GM12878 (cell line): ENCODE measurements at regions not wholly inside any gene's neighbourhood (a gene's known extent, or its start where the extent isn't known, plus 50 kb on each side); places are given as distances from the start of the nearest gene placed in this dataset.

Experiments used
- ATAC-seq: fragments of 200-7000 bp; cut with Tn5 transposase; 3 replicates; pipeline ENCODE4 v1.9.1; 2020; ENCODE audit warnings: mild to moderate bottlenecking, moderate library complexity
- BruUV-seq: library from RNA; stranded (reverse); fragments of 400-500 nt; replicated peaks from 2 replicates; lab custom pipeline; 2021; lab: Mats Ljungman, UMichigan
- CTCF ChIA-PET: fragments of 300-600 bp; sonication (Branson Sonifier 250); formaldehyde crosslinking; extraction: SDS; loops from one replicate; lab custom pipeline; 2021; ENCODE audit warnings: inconsistent platforms; lab: Yijun Ruan, JAX
- POLR2A ChIA-PET: fragments of 350-600 bp; formaldehyde crosslinking; extraction: SDS; loops from one replicate; lab custom pipeline; 2021; ENCODE audit warnings: inconsistent platforms; lab: Charles Lee
- RAD21 ChIA-PET: fragments of 300-600 bp; sonication (Branson Sonifier 250); formaldehyde crosslinking; loops from one replicate; lab custom pipeline; 2023; ENCODE audit warnings: antibody characterized with exemption; ENCODE audit not compliant: unreplicated experiment; lab: Charles Lee
- SMC1A ChIA-PET: fragments of 300-600 bp; sonication (Branson Sonifier 250); formaldehyde crosslinking; loops from one replicate; lab custom pipeline; 2023; ENCODE audit not compliant: unreplicated experiment, uncharacterized antibody; lab: Charles Lee
- DNase-seq: peaks from one replicate; pipeline ENCODE4 v3.0.0-alpha.2; 2011; ENCODE audit warnings: low read depth, low spot score
- FAIRE-seq: peaks from 3 replicates; lab custom pipeline; 2011; peaks lifted over from hg19 to GRCh38; lab: Jason Lieb, UNC
- H2AFZ ChIP-seq: 2 replicates; pipeline ENCODE4 v1.6.0; 2011; ENCODE audit warnings: low read depth, low read length, control low read depth; ENCODE audit not compliant: control insufficient read depth
- H3K27ac ChIP-seq: 2 replicates; pipeline ENCODE4 v1.5.1; 2011; ENCODE audit warnings: control low read depth; ENCODE audit not compliant: control insufficient read depth, insufficient read depth
- H3K27me3 ChIP-seq, 2 experiments: replicated peaks in 1 of 2; 2 replicates each; pipeline versions ENCODE4 v1.6.0 to v1.6.1; 2011; ENCODE audit warnings: low read length in 1 of 2; ENCODE audit not compliant: control insufficient read depth in 2 of 2, insufficient read depth in 2 of 2
- H3K36me3 ChIP-seq, 2 experiments: 2 replicates each; pipeline ENCODE4 v1.5.1; 2011; ENCODE audit warnings: low read length in 1 of 2; ENCODE audit not compliant: control insufficient read depth in 2 of 2, insufficient read depth in 2 of 2
- H3K4me1 ChIP-seq: 2 replicates; pipeline ENCODE4 v1.6.1; 2011; ENCODE audit warnings: mild to moderate bottlenecking, low read length, moderate library complexity, mixed read lengths; ENCODE audit not compliant: control insufficient read depth, insufficient read depth
- H3K4me2 ChIP-seq: 2 replicates; pipeline ENCODE4 v1.6.0; 2011; ENCODE audit warnings: control low read depth; ENCODE audit not compliant: control insufficient read depth, insufficient read depth
- H3K4me3 ChIP-seq: fragments of 200-600 bp; sonication (generic); 2 replicates; pipeline ENCODE4 v1.5.1; 2016
- H3K79me2 ChIP-seq: 2 replicates; pipeline ENCODE4 v1.6.0; 2011; ENCODE audit warnings: low read length; ENCODE audit not compliant: control insufficient read depth, insufficient read depth
- H3K9ac ChIP-seq: 2 replicates; pipeline ENCODE4 v1.8.0; 2011; ENCODE audit warnings: low read length, control low read depth, mixed read lengths; ENCODE audit not compliant: control insufficient read depth, insufficient read depth
- H3K9me3 ChIP-seq: replicated peaks from 3 replicates; pipeline ENCODE4 v1.5.1; 2011; ENCODE audit warnings: mild to moderate bottlenecking, low read length; ENCODE audit not compliant: control insufficient read depth, insufficient read depth
- H4K20me1 ChIP-seq: 2 replicates; pipeline ENCODE4 v1.6.0; 2011; ENCODE audit not compliant: control insufficient read depth, insufficient read depth
- IRF4 ChIP-seq: IDR thresholded peaks from 2 replicates; pipeline ENCODE4 v1.6.1; 2011; ENCODE audit warnings: low read depth, low read length
- NR2C2 ChIP-seq: IDR thresholded peaks from 2 replicates; pipeline ENCODE4 v1.6.1; 2011; ENCODE audit warnings: borderline replicate concordance, low read depth; ENCODE audit not compliant: control insufficient read depth, insufficient read length
- SUZ12 ChIP-seq: fragments of 200-600 bp; sonication (generic); IDR thresholded peaks from one replicate; pipeline ENCODE4 v1.6.1; 2018; ENCODE audit warnings: antibody characterized with exemption, mild to moderate bottlenecking; ENCODE audit not compliant: unreplicated experiment
- WGBS: methylation state at CpG from one replicate; pipeline ENCODE4 v1.1.6; 2016; ENCODE audit warnings: low lambda C conversion rate; ENCODE audit not compliant: insufficient replicate concordance, insufficient coverage; ENCODE audit errors: missing lambda C conversion rate; 5-methylcytosine and 5-hydroxymethylcytosine counted together
- in situ Hi-C: fragments of 300-500 bp; cut with MboI; formaldehyde crosslinking; loops from 9 replicates; pipeline ENCODE4 v1.14.3; 2018; ENCODE audit warnings: mixed read lengths
- intact Hi-C: fragments of 100-400 bp; cut with micrococcal nuclease; formaldehyde crosslinking; loops from one replicate; pipeline ENCODE4 v1.14.2; 2022; ENCODE audit not compliant: unreplicated experiment
- TF ChIP-seq, protein P1 (sequence below): fragments of 450-650 bp; IDR thresholded peaks from 2 replicates; pipeline ENCODE4 v1.6.1; 2018; ENCODE audit warnings: borderline replicate concordance, mild to moderate bottlenecking; ENCODE audit not compliant: partially characterized antibody

DNA sequence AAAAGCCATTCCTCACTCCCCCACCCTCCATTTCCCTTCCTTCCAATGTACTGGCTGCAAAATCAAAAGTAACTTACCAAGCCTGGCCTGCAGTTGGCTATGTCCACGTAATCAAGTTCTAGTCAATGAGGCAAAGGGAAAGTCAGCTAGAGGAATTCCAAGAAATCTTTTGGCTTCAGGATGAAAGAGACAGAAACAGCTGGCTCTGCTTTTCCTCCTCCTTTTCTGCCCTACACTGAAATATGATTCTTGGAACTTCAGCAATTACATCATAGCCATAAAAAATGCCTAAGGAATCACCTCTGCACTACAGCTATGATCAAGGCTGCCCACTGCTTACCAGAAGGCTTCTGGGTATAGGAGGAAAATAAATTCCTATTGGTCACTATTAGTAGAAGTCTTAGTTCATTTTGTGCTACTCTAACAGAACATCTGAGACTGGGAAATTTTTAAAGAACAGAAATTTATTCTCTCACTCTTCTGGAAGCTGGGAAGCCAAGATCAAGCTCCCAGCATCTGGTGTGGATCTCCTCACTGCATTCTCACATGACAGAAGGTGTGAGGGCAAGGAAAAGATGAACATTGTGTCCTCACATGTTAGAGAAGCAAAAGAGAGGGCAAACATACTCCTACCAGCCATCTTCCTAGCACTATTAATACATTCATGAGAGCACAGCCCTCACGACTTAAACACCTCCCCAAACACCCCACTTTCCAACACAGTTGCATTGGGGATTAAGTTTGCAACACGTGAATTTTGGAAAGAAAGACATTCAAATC is 219.9 kb downstream of the TMX3 start:
- no peaks in the 10 kb centered on the region for H3K4me1 ChIP-seq
- no peaks in the 10 kb centered on the region for H3K79me2 ChIP-seq
- H3K9me3 ChIP-seq, result no peaks in the 10 kb centered on the region
- H3K4me3 ChIP-seq, result no peak overlapping the region
- no peak overlapping the region for H2AFZ ChIP-seq
- no peaks in the 10 kb centered on the region; a peak in 1 of 4 replicates for H3K27me3 ChIP-seq
- H3K4me2 ChIP-seq, result no peak overlapping the region
- FAIRE-seq (no peak), ATAC-seq (no peak), DNase-seq (no peak)
- in situ Hi-C loops (no loop called here), intact Hi-C loops (no loop called here)
- ChIA-PET POLR2A (no interaction called here), CTCF (no interaction called here), SMC1A (interaction anchor here (1.2 to 1.6 kb wide), 2 partner anchors 11 to 85 kb away, joined by 3 to 4 read pairs; no protein-coding TSS in a partner anchor), RAD21 (no interaction called here)
- no TSS peak for BruUV-seq
- WGBS, result 2% methylated on average over 3 of the region's 3 CpGs
- no peak overlapping the region for H3K27ac ChIP-seq
- no peak for TF ChIP-seq IRF4
- TF ChIP-seq, protein P1, sequence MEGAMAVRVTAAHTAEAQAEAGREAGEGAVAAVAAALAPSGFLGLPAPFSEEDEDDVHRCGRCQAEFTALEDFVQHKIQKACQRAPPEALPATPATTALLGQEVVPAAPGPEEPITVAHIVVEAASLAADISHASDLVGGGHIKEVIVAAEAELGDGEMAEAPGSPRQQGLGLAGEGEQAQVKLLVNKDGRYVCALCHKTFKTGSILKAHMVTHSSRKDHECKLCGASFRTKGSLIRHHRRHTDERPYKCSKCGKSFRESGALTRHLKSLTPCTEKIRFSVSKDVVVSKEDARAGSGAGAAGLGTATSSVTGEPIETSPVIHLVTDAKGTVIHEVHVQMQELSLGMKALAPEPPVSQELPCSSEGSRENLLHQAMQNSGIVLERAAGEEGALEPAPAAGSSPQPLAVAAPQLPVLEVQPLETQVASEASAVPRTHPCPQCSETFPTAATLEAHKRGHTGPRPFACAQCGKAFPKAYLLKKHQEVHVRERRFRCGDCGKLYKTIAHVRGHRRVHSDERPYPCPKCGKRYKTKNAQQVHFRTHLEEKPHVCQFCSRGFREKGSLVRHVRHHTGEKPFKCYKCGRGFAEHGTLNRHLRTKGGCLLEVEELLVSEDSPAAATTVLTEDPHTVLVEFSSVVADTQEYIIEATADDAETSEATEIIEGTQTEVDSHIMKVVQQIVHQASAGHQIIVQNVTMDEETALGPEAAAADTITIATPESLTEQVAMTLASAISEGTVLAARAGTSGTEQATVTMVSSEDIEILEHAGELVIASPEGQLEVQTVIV, result no peak
- no peak for TF ChIP-seq SUZ12
- no peak for TF ChIP-seq NR2C2
- no peak overlapping the region for H3K9ac ChIP-seq
- no peaks in the 10 kb centered on the region for H4K20me1 ChIP-seq
- no peaks in the 10 kb centered on the region for H3K36me3 ChIP-seq
